ENCODE measurements at regions not wholly inside any gene's neighbourhood (a gene's known extent, or its start where the extent isn't known, plus 50 kb on each side); places are given as distances from the start of the nearest gene placed in this dataset.
"Not testable (repeated sequence)": the region's sequence is repeated elsewhere in the genome, so short reads cannot be mapped to it uniquely, and the experiment has no call there.

GRCh38 chr16:26583803-26584202 is 482.9 kb upstream of the C16orf82 start:
- no peak for DNase-seq (ENCODE audit: low read depth)

- no peak for DNase-seq (ENCODE audit: low read depth)
Observed at GRCh38 chr16:26593700-26594099, 473.0 kb upstream of the C16orf82 start.

GRCh38 chr16:26594666-26595065 is 472.1 kb upstream of the C16orf82 start:
- DNase-seq (ENCODE audit: low read depth): peak; percentile 15

GRCh38 chr16:26595199-26595598 is 471.5 kb upstream of the C16orf82 start:
- no peak for DNase-seq (ENCODE audit: low read depth)

- not testable (repeated sequence) for DNase-seq (ENCODE audit: low read depth)
Observed at GRCh38 chr16:26596033-26596432, 470.7 kb upstream of the C16orf82 start.

GRCh38 chr16:26598061-26598460 is 468.7 kb upstream of the C16orf82 start:
- DNase-seq (ENCODE audit: low read depth): peak; percentile 64

GRCh38 chr16:26598998-26599784 is 467.5 kb upstream of the C16orf82 start:
- DNase-seq (ENCODE audit: low read depth): no peak

GRCh38 chr16:26599785-26600104 is 467.0 kb upstream of the C16orf82 start:
- no peak for DNase-seq (ENCODE audit: low read depth)

GRCh38 chr16:26601335-26601734 is 465.4 kb upstream of the C16orf82 start:
- no peak for DNase-seq (ENCODE audit: low read depth)

- no peak for DNase-seq (ENCODE audit: low read depth)
Observed at GRCh38 chr16:26605626-26606271, 461.0 kb upstream of the C16orf82 start.

GRCh38 chr16:26606381-26607150 is 460.2 kb upstream of the C16orf82 start:
- no peak for DNase-seq (ENCODE audit: low read depth)

- no peak for DNase-seq (ENCODE audit: low read depth)
Observed at GRCh38 chr16:26614237-26614841, 452.4 kb upstream of the C16orf82 start.

GRCh38 chr16:26623442-26623841 is 443.3 kb upstream of the C16orf82 start:
- DNase-seq (ENCODE audit: low read depth): no peak

- no peak for DNase-seq (ENCODE audit: low read depth)
Observed at GRCh38 chr16:26627958-26628357, 438.8 kb upstream of the C16orf82 start.

- not testable (repeated sequence) for DNase-seq (ENCODE audit: low read depth)
Observed at GRCh38 chr16:26631365-26631764, 435.4 kb upstream of the C16orf82 start.

GRCh38 chr16:26642047-26642664 is 424.6 kb upstream of the C16orf82 start:
- DNase-seq (ENCODE audit: low read depth): no peak

GRCh38 chr16:26643519-26643918 is 423.2 kb upstream of the C16orf82 start:
- DNase-seq (ENCODE audit: low read depth): no peak

GRCh38 chr16:26644912-26645543 is 421.7 kb upstream of the C16orf82 start:
- DNase-seq (ENCODE audit: low read depth): no peak

GRCh38 chr16:26645614-26646013 is 421.1 kb upstream of the C16orf82 start:
- peak; percentile 11 for DNase-seq (ENCODE audit: low read depth)

- DNase-seq (ENCODE audit: low read depth): no peak
Observed at GRCh38 chr16:26647870-26648269, 418.9 kb upstream of the C16orf82 start.

- DNase-seq (ENCODE audit: low read depth): no peak
Observed at GRCh38 chr16:26648851-26649250, 417.9 kb upstream of the C16orf82 start.

All from HT1080 (cell line).